H1 (cell line): ENCODE measurements at regions not wholly inside any gene's neighbourhood (a gene's known extent, or its start where the extent isn't known, plus 50 kb on each side); places are given as distances from the start of the nearest gene placed in this dataset.
A peak's percentile ranks its signal among the peaks of the same experiment; 100 is the strongest.

ENCODE experiments used
- CTCF ChIA-PET: fragments of 300-600 bp; sonication (Branson Sonifier 250); formaldehyde crosslinking; loops from one replicate; lab custom pipeline; 2021; ENCODE audit not compliant: partially characterized antibody; lab: Charles Lee
- POLR2A ChIA-PET: fragments of 300-600 bp; sonication (Branson Sonifier 250); formaldehyde crosslinking; loops from one replicate; lab custom pipeline; 2021; ENCODE audit warnings: inconsistent platforms; ENCODE audit not compliant: partially characterized antibody; lab: Charles Lee
- DNase-seq, 2 experiments: peaks; one replicate each; pipeline versions ENCODE4 v3.0.0 to v3.0.0-alpha.2; 2010 to 2022; ENCODE audit warnings: low spot score in 2 of 2, low read depth in 1 of 2, mixed read lengths in 1 of 2
- FAIRE-seq: peaks from 2 replicates; lab custom pipeline; 2011; peaks lifted over from hg19 to GRCh38; lab: Jason Lieb, UNC
- H2AFZ ChIP-seq: 2 replicates; pipeline ENCODE4 v1.8.1; 2012; ENCODE audit warnings: low read length, inconsistent platforms
- H2AK5ac ChIP-seq: 2 replicates; pipeline ENCODE4 v1.6.1; 2013; ENCODE audit warnings: low read depth, low read length
- H2BK120ac ChIP-seq: replicated peaks from 2 replicates; pipeline ENCODE3; 2013; ENCODE audit warnings: low read depth, low read length, inconsistent platforms
- H2BK12ac ChIP-seq: 2 replicates; pipeline ENCODE4 v1.6.1; 2013; ENCODE audit warnings: low read depth, low read length
- H2BK15ac ChIP-seq: 2 replicates; pipeline ENCODE4 v1.6.1; 2013; ENCODE audit warnings: low read length
- H2BK20ac ChIP-seq: 2 replicates; pipeline ENCODE4 v1.6.1; 2013; ENCODE audit warnings: low read length
- H2BK5ac ChIP-seq: 2 replicates; pipeline ENCODE4 v1.6.1; 2013; ENCODE audit warnings: low read depth, low read length
- H3K14ac ChIP-seq: 2 replicates; pipeline ENCODE4 v1.6.1; 2013; ENCODE audit warnings: inconsistent platforms; ENCODE audit not compliant: insufficient read length
- H3K18ac ChIP-seq: 2 replicates; pipeline ENCODE4 v1.6.1; 2013; ENCODE audit warnings: low read length; ENCODE audit errors: extremely low read depth
- H3K23ac ChIP-seq: 2 replicates; pipeline ENCODE4 v1.6.1; 2013; ENCODE audit warnings: inconsistent platforms; ENCODE audit not compliant: insufficient read length
- H3K23me2 ChIP-seq: 2 replicates; pipeline ENCODE4 v1.6.1; 2013; ENCODE audit warnings: low read depth, low read length
- H3K27ac ChIP-seq: 2 replicates; pipeline ENCODE4 v1.6.1; 2011; ENCODE audit warnings: low read depth, low read length, inconsistent platforms
- H3K27me3 ChIP-seq, 4 experiments: replicated peaks in 1 of 4; 1 replicate in 1 of 4; 2 replicates in 3 of 4; pipeline versions ENCODE4 v1.6.1 to v1.8.1; 2011 to 2013; ENCODE audit warnings: low read length in 3 of 4, mild to moderate bottlenecking in 3 of 4, inconsistent platforms in 2 of 4, mixed read lengths in 2 of 4, moderate library complexity in 1 of 4; ENCODE audit not compliant: control insufficient read depth in 3 of 4, insufficient read depth in 3 of 4; ENCODE audit errors: extremely low read depth in 1 of 4
- H3K36me3 ChIP-seq, 4 experiments: 2 replicates each; pipeline versions ENCODE4 v1.6.1 to v1.8.1; 2011 to 2013; ENCODE audit warnings: mild to moderate bottlenecking in 4 of 4, low read length in 3 of 4, moderate library complexity in 2 of 4, control low read depth in 1 of 4, inconsistent platforms in 1 of 4; ENCODE audit not compliant: insufficient read depth in 4 of 4, control insufficient read depth in 2 of 4
- H3K4ac ChIP-seq: replicated peaks from 2 replicates; pipeline ENCODE3; 2013; ENCODE audit warnings: low read length, low read depth, mixed read lengths, inconsistent platforms; ENCODE audit not compliant: insufficient read length
- H3K4me1 ChIP-seq, 4 experiments: replicated peaks in 1 of 4; 1 replicate in 1 of 4; 2 replicates in 3 of 4; pipeline versions ENCODE4 v1.6.1 to v1.8.1; 2011 to 2013; ENCODE audit warnings: low read length in 3 of 4, inconsistent platforms in 2 of 4, mixed read lengths in 1 of 4; ENCODE audit not compliant: insufficient read depth in 4 of 4, control insufficient read depth in 3 of 4
- H3K4me2 ChIP-seq, 2 experiments: 2 replicates each; pipeline versions ENCODE4 v1.6.1 to v1.8.1; 2011 to 2013; ENCODE audit warnings: low read depth in 2 of 2, low read length in 2 of 2, control low read depth in 1 of 2, inconsistent platforms in 1 of 2, mild to moderate bottlenecking in 1 of 2; ENCODE audit not compliant: insufficient read depth in 1 of 2
- H3K4me3 ChIP-seq, 4 experiments: fragments of 200-600, 300-600 bp in 1 of 4; sonication (generic), shearing (Covaris generic), sonication (Bioruptor Twin) in 1 of 4; 2 replicates each; pipeline versions ENCODE4 v1.5.1 to v1.8.1; 2011 to 2016; ENCODE audit warnings: low read length in 4 of 4, low read depth in 3 of 4, control low read depth in 2 of 4, inconsistent platforms in 2 of 4, mild to moderate bottlenecking in 2 of 4, mixed read lengths in 1 of 4, moderate library complexity in 1 of 4; ENCODE audit not compliant: insufficient read depth in 2 of 4; ENCODE audit errors: extremely low read depth in 1 of 4
- H3K56ac ChIP-seq: replicated peaks from 2 replicates; pipeline ENCODE3; 2013; ENCODE audit warnings: low read depth, mild to moderate bottlenecking, mixed read lengths, low read length, inconsistent platforms; ENCODE audit not compliant: insufficient read length
- H3K79me1 ChIP-seq: 2 replicates; pipeline ENCODE4 v1.6.1; 2013; ENCODE audit warnings: low read depth, low read length, control low read depth
- H3K79me2 ChIP-seq, 2 experiments: 2 replicates each; pipeline versions ENCODE4 v1.6.1 to v1.8.1; 2012 to 2013; ENCODE audit warnings: low read length in 2 of 2, mild to moderate bottlenecking in 2 of 2, inconsistent platforms in 1 of 2; ENCODE audit not compliant: insufficient read depth in 2 of 2, control insufficient read depth in 1 of 2
- H3K9ac ChIP-seq, 4 experiments: replicated peaks in 1 of 4; 1 replicate in 1 of 4; 2 replicates in 3 of 4; pipeline versions ENCODE4 v1.6.1 to v1.8.1; 2011 to 2013; ENCODE audit warnings: low read depth in 3 of 4, low read length in 3 of 4, control low read depth in 2 of 4, mild to moderate bottlenecking in 2 of 4, moderate library complexity in 2 of 4, inconsistent platforms in 1 of 4; ENCODE audit errors: extremely low read depth in 1 of 4
- H3K9me3 ChIP-seq, 2 experiments: 2 replicates each; pipeline versions ENCODE4 v1.6.1 to v1.8.1; 2012 to 2013; ENCODE audit warnings: mild to moderate bottlenecking in 2 of 2, moderate library complexity in 2 of 2, control low read depth in 1 of 2, inconsistent platforms in 1 of 2, low read depth in 1 of 2, low read length in 1 of 2, mixed read lengths in 1 of 2; ENCODE audit not compliant: insufficient read depth in 2 of 2
- H4K20me1 ChIP-seq, 2 experiments: replicated peaks in 1 of 2; 2 replicates each; pipeline versions ENCODE3 to v1.8.1; 2011 to 2013; ENCODE audit warnings: inconsistent platforms in 2 of 2, low read length in 2 of 2, mild to moderate bottlenecking in 1 of 2; ENCODE audit not compliant: insufficient read depth in 2 of 2, control insufficient read depth in 1 of 2
- H4K5ac ChIP-seq: 2 replicates; pipeline ENCODE4 v1.6.1; 2013; ENCODE audit warnings: low read length, low read depth, mixed read lengths, inconsistent platforms; ENCODE audit not compliant: insufficient read length
- H4K8ac ChIP-seq: 2 replicates; pipeline ENCODE4 v1.8.0; 2013; ENCODE audit warnings: mild to moderate bottlenecking, moderate library complexity, low read length, inconsistent platforms; ENCODE audit not compliant: insufficient read depth; ENCODE audit errors: extremely low read depth
- H4K91ac ChIP-seq: replicated peaks from 2 replicates; pipeline ENCODE3; 2013; ENCODE audit warnings: low read length, mixed read lengths, inconsistent platforms; ENCODE audit not compliant: insufficient read length
- PHF8 ChIP-seq: fragments of 200-600 bp; sonication (generic); conservative IDR thresholded peaks from 2 replicates; pipeline ENCODE4 v1.7.1; 2012; ENCODE audit warnings: low read depth, mild to moderate bottlenecking, inconsistent platforms, low read length, moderate library complexity
- RBBP5 ChIP-seq: IDR thresholded peaks from 2 replicates; pipeline ENCODE4 v1.7.1; 2012; ENCODE audit warnings: low read depth, mild to moderate bottlenecking, inconsistent platforms, low read length, moderate library complexity, borderline replicate concordance
- YY1 ChIP-seq: IDR thresholded peaks from 2 replicates; pipeline ENCODE4 v1.6.1; 2011; ENCODE audit warnings: low read depth, mild to moderate bottlenecking, low read length
- WGBS, 2 experiments: shearing (Covaris generic) in 1 of 2; methylation state at CpG; one replicate each; pipeline versions ENCODE4 v1.1.6 to v1.1.7; 2013 to 2015; ENCODE audit warnings: low lambda C conversion rate in 2 of 2, mixed read lengths in 2 of 2, inconsistent platforms in 1 of 2, low coverage in 1 of 2, missing lambda C conversion rate in 1 of 2; ENCODE audit not compliant: insufficient replicate concordance in 2 of 2, insufficient coverage in 1 of 2, insufficient read length in 1 of 2; ENCODE audit errors: extremely low coverage in 1 of 2, missing lambda C conversion rate in 1 of 2; 5-methylcytosine and 5-hydroxymethylcytosine counted together

DNA sequence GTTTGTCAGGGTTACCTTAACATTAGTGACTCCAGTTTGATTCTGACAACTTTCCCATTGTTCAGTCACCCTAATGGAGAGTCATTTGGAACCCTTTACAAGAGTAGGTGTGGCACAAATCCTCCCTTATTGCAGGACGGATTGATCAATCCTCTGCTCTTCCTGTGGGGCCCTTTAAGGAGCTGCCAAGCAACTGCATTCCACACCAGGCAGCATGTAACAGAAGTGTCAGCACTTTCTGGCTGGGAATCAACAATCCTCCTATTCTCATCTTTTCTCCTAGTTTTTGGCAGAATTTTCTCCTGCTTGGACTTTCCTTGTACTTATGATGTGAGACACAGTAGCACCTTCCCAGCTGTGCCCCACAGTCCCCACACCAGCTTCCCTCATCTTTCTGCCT lies 177.8 kb downstream of the ST6GAL2 start:
- Histone ChIP-seq H2BK20ac (no peak overlapping the region), H3K4me2 (no peak overlapping the region), H3K79me2 (no peaks in the 10 kb centered on the region), H3K23ac (no peak overlapping the region), H3K36me3 (no peaks in the 10 kb centered on the region), H3K27me3 (no peaks in the 10 kb centered on the region), H2AFZ (0 out of 2 replicates have a peak overlapping the region, but pooled peaks have one; percentile 8), H2BK15ac (no peak overlapping the region), H4K8ac (no peak overlapping the region), H3K14ac (no peak overlapping the region), H2AK5ac (no peak overlapping the region), H4K5ac (no peak overlapping the region), H3K4me1 (no peaks in the 10 kb centered on the region), H2BK12ac (no peak overlapping the region), H3K4ac (no peak overlapping the region), H4K91ac (no peak overlapping the region), H2BK120ac (no peak overlapping the region), H3K56ac (no peak overlapping the region), H3K27ac (no peak overlapping the region), H3K79me1 (no peaks in the 10 kb centered on the region), H4K20me1 (no peaks in the 10 kb centered on the region), H3K4me3 (no peak overlapping the region), H3K9ac (no peak overlapping the region), H3K9me3 (peaks cover 9 to 16% of the 10 kb centered on the region in 2 experiments; a peak in 3 of 4 replicates), H2BK5ac (no peak overlapping the region), H3K23me2 (no peaks in the 10 kb centered on the region; the same call in 1 of the 2 replicates), H3K18ac (no peak overlapping the region)
- TF ChIP-seq PHF8 (no peak), RBBP5 (no peak), YY1 (no peak)
- WGBS, 2 experiments: 88% methylated on average over 1 of the region's 1 CpG; no CpG with 5 or more reads in 1 of the 2 experiments
- ChIA-PET POLR2A (no interaction called here), CTCF (no interaction called here)
- FAIRE-seq (no peak), DNase-seq (no peak)
